HepG2 (cell line): ENCODE measurements at regions not wholly inside any gene's neighbourhood (a gene's known extent, or its start where the extent isn't known, plus 50 kb on each side); places are given as distances from the start of the nearest gene placed in this dataset.

Experiments
- ATAC-seq: fragments of 200-7000 bp; cut with Tn5 transposase; 3 replicates; pipeline ENCODE4 v1.9.1; 2020; ENCODE audit warnings: mild to moderate bottlenecking, moderate library complexity
- BruUV-seq: library from RNA; stranded (reverse); fragments of 400-500 nt; replicated peaks from 2 replicates; lab custom pipeline; 2021; lab: Mats Ljungman, UMichigan
- CTCF ChIA-PET: fragments of 300-600 bp; formaldehyde crosslinking; extraction: SDS; loops from one replicate; lab custom pipeline; 2021; ENCODE audit warnings: low total read pairs, inconsistent platforms, low intra/inter-chr PET ratio; lab: Yijun Ruan, JAX
- POLR2A ChIA-PET: fragments of 350-600 bp; sonication (Branson Sonifier 250); formaldehyde crosslinking; loops from one replicate; lab custom pipeline; 2020; ENCODE audit warnings: antibody characterized with exemption, inconsistent platforms; lab: Yijun Ruan, JAX
- DNase-seq: peaks from one replicate; pipeline ENCODE4 v3.0.0-alpha.2; 2015; ENCODE audit warnings: low spot score
- FAIRE-seq: peaks from 3 replicates; lab custom pipeline; 2011; peaks lifted over from hg19 to GRCh38; lab: Jason Lieb, UNC
- H2AFZ ChIP-seq: one replicate; pipeline ENCODE4 v1.6.1; 2011; ENCODE audit warnings: low read length, inconsistent platforms
- H3K27ac ChIP-seq: fragments of 300-600 bp; 3 replicates; pipeline ENCODE4 v1.8.0; 2011; ENCODE audit warnings: mixed run types, mild to moderate bottlenecking, mixed read lengths, low read length, inconsistent platforms; ENCODE audit not compliant: insufficient read depth; ENCODE audit errors: extremely low read length
- H3K27me3 ChIP-seq, 2 experiments: fragments of 200-600 bp in 1 of 2; 2 replicates in 1 of 2; 3 replicates in 1 of 2; pipeline versions ENCODE4 v1.6.0 to v1.8.0; 2011; ENCODE audit warnings: low read length in 2 of 2, mild to moderate bottlenecking in 2 of 2, moderate library complexity in 2 of 2, inconsistent platforms in 1 of 2; ENCODE audit not compliant: insufficient read depth in 2 of 2, control insufficient read depth in 1 of 2
- H3K36me3 ChIP-seq, 2 experiments: fragments of 200-600 bp in 1 of 2; replicated peaks in 1 of 2; 2 replicates in 1 of 2; 3 replicates in 1 of 2; pipeline versions ENCODE4 v1.5.1 to v1.8.0; 2011; ENCODE audit warnings: low read length in 2 of 2, inconsistent platforms in 1 of 2; ENCODE audit not compliant: insufficient read depth in 2 of 2, control insufficient read depth in 1 of 2
- H3K4me1 ChIP-seq: 2 replicates; pipeline ENCODE4 v1.5.1; 2012; ENCODE audit warnings: low read length, inconsistent platforms; ENCODE audit not compliant: insufficient read depth
- H3K4me2 ChIP-seq: 2 replicates; pipeline ENCODE4 v1.6.0; 2011; ENCODE audit warnings: low read depth, low read length, inconsistent platforms
- H3K4me3 ChIP-seq, 3 experiments: fragments of 200-600 bp in 1 of 3; sonication (generic), shearing (Covaris generic) in 1 of 3; replicated peaks in 1 of 3; 2 replicates each; pipeline ENCODE4 v1.5.1; 2011 to 2016; ENCODE audit warnings: low read length in 3 of 3, inconsistent platforms in 2 of 3, low read depth in 2 of 3, mild to moderate bottlenecking in 2 of 3, control low read depth in 1 of 3, mixed read lengths in 1 of 3; ENCODE audit not compliant: insufficient read depth in 1 of 3
- H3K79me2 ChIP-seq: one replicate; pipeline ENCODE4 v1.6.1; 2011; ENCODE audit warnings: low read length, inconsistent platforms; ENCODE audit not compliant: insufficient read depth
- H3K9ac ChIP-seq: 2 replicates; pipeline ENCODE4 v1.6.0; 2011; ENCODE audit warnings: mild to moderate bottlenecking, low read depth, low read length, inconsistent platforms; ENCODE audit not compliant: insufficient read depth
- H3K9me3 ChIP-seq: 2 replicates; pipeline ENCODE4 v1.5.1; 2012; ENCODE audit warnings: mild to moderate bottlenecking, low read length
- H4K20me1 ChIP-seq: 2 replicates; pipeline ENCODE4 v1.6.0; 2011; ENCODE audit warnings: inconsistent platforms, mild to moderate bottlenecking, low read length, moderate library complexity; ENCODE audit not compliant: insufficient read depth
- RXRB ChIP-seq: IDR thresholded peaks from 2 replicates; pipeline ENCODE4 v1.6.1; 2016; ENCODE audit warnings: borderline replicate concordance, missing genetic modification reagents, missing compliant biosample characterization
- XBP1 ChIP-seq: sonication (generic); formaldehyde crosslinking; IDR thresholded peaks from 2 replicates; pipeline ENCODE4 v1.5.0; 2020; ENCODE audit warnings: missing genetic modification reagents
- ZNF580 ChIP-seq: IDR thresholded peaks from 2 replicates; pipeline ENCODE4 v1.6.1; 2016; ENCODE audit warnings: low read depth, borderline replicate concordance
- ZSCAN5A ChIP-seq: sonication (generic); formaldehyde crosslinking; IDR thresholded peaks from 2 replicates; pipeline ENCODE4 v1.8.0; 2022; ENCODE audit warnings: mild to moderate bottlenecking, missing genetic modification reagents, borderline replicate concordance
- WGBS: methylation state at CpG from one replicate; pipeline ENCODE4 v1.1.6; 2017; ENCODE audit warnings: low lambda C conversion rate; 5-methylcytosine and 5-hydroxymethylcytosine counted together
- in situ Hi-C: cut with HindIII; loops from 2 replicates; pipeline ENCODE4 v1.10.0; 2017; ENCODE audit warnings: low pct_unique_long_range_greater_than_20kb; ENCODE audit not compliant: extremely low pct_ligation_motif_present
- intact Hi-C: fragments of 100-400 bp; cut with micrococcal nuclease; formaldehyde crosslinking; loops from one replicate; pipeline ENCODE4 v1.10.0; 2022; ENCODE audit not compliant: unreplicated experiment

DNA sequence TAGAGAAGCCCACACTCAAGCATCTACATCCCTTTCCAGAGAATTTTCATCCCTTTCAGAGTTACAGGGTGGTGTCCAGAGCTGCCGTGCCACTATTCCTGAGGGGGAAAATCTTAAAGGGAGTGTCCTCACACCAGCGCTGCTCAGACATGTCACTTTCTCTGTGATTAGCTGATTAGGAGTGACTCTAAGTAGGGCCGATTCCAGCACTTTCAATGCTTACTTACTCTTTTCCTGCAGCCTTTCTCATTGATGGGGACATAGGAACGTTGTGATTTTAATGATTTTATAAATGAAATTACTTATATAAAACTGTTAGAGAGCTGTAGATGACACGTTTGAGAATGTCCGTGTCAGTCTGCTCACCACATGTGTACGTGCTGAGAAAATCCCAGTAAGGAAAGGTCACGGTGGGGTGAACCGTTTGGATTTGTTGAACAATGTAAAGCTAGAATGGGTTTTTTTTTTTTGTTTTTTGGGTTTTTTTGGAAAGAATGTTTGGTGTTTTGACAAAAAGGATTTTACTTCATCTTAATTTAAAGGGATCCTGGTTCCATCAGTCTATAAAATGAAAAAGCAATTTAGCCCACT, 56.6 kb upstream of the SPATA13 start (continued):
- TF ChIP-seq ZSCAN5A (CRISPR knock-in tag), result no peak
- TF ChIP-seq ZNF580 (CRISPR knock-in tag), result no peak

DNA sequence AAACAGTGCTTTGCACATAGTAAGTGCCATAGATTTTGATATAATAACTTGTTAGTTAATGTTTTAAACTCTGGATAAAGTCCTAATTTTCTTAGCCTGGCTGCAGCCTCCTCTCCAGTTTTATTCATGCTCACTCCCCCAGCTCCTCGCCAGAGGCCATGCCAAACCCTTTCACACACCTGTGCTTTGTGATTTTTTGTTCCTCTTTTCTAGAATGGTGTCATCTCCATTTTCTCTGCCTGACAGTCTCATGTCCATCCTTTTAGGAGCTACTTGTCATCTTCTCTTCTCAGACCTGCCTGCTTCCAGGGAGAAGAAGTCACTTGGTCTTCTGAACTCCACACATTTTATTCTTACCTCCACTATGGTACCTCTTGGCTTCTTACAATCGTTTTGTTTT, 55.8 kb upstream of the SPATA13 start:
- no peak overlapping the region for H2AFZ ChIP-seq
- ChIA-PET POLR2A (interaction anchor here (2.3 kb wide), 1 partner anchor 56 kb away, joined by 7 read pairs; the partner anchor contains the start of gene SPATA13), CTCF (no interaction called here)
- no peak overlapping the region for H3K4me3 ChIP-seq
- 4% methylated on average over 2 of the region's 2 CpGs for WGBS
- H3K4me1 ChIP-seq, result peaks cover 30% of the 10 kb centered on the region
- intact Hi-C loops (loop anchor here (5.0 kb wide), 3 partner anchors 43 to 113 kb away; partner anchors contain the start of gene SPATA13), in situ Hi-C loops (no loop called here)
- H3K36me3 ChIP-seq, result no peaks in the 10 kb centered on the region
- H3K9ac ChIP-seq, result no peak overlapping the region
- no peaks in the 10 kb centered on the region for H3K9me3 ChIP-seq
- no TSS peak for BruUV-seq
- no peak overlapping the region for H3K4me2 ChIP-seq
- ATAC-seq, result no peak
- no peaks in the 10 kb centered on the region for H3K79me2 ChIP-seq
- no peak for FAIRE-seq
- no peak for DNase-seq
- H3K27ac ChIP-seq, result no peak overlapping the region
- no peak for TF ChIP-seq XBP1 (CRISPR knock-in tag)
- no peak for TF ChIP-seq RXRB (CRISPR knock-in tag)
- peaks cover 0 to 23% of the 10 kb centered on the region in 2 experiments; a peak in 2 of 5 replicates for H3K27me3 ChIP-seq
- no peaks in the 10 kb centered on the region for H4K20me1 ChIP-seq
